ENCODE measurements at regions not wholly inside any gene's neighbourhood (a gene's known extent, or its start where the extent isn't known, plus 50 kb on each side); places are given as distances from the start of the nearest gene placed in this dataset.

DNA sequence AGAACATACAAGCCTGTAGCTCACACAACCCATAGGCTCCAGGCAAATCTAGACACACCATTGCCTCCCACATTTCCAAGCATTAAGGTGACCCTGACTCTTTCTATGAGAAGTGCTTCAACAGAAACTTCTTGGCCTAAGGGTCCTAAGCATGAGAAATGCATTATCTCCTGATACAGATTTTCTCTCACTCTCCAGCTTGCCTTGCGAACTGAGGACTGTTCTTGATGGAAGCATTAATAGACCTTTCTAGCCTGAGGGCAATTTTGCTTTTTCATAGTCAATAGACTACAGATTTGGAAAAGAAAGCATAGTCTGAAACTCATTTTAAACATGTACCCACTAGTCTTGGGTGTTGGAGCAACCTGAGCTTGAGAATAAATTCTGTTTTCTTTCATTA lies 1801.3 kb upstream of the PCDH7 start:
- WGBS (ENCODE audit: insufficient coverage, insufficient replicate concordance, low lambda C conversion rate, missing lambda C conversion rate): 0% methylated on average over 1 of the region's 1 CpG
- H2AFZ ChIP-seq (ENCODE audit: control insufficient read depth, low read depth, low read length): no peak overlapping the region
- no peaks in the 10 kb centered on the region for H3K9me3 ChIP-seq (replicated peaks; ENCODE audit: control insufficient read depth, insufficient read depth, low read length)
- H3K9ac ChIP-seq (ENCODE audit: control insufficient read depth, insufficient read depth, low read length): no peak overlapping the region
- H3K4me1 ChIP-seq (ENCODE audit: control insufficient read depth, insufficient read depth, low read length): no peaks in the 10 kb centered on the region
- H3K4me3 ChIP-seq: no peak overlapping the region
- no TSS peak for BruUV-seq (replicated peaks)
- intact Hi-C loops (cut with micrococcal nuclease; ENCODE audit: unreplicated experiment) (no loop called here), in situ Hi-C loops (cut with MboI) (no loop called here)
- ChIA-PET CTCF (interaction anchor here (1.2 kb wide), 1 partner anchor 48 kb away, joined by 3 read pairs; no protein-coding TSS in a partner anchor), POLR2A (no interaction called here), RAD21 (ENCODE audit: unreplicated experiment) (no interaction called here), SMC1A (ENCODE audit: uncharacterized antibody, unreplicated experiment) (no interaction called here)
- H3K79me2 ChIP-seq (ENCODE audit: control insufficient read depth, insufficient read depth, low read length): no peaks in the 10 kb centered on the region
- FAIRE-seq (no peak), ATAC-seq (no peak), DNase-seq (ENCODE audit: low read depth, low spot score) (no peak)
- no peak overlapping the region for H3K4me2 ChIP-seq (ENCODE audit: control insufficient read depth, insufficient read depth)
- no peak overlapping the region for H3K27ac ChIP-seq (ENCODE audit: control insufficient read depth, insufficient read depth)
- no peaks in the 10 kb centered on the region for H3K27me3 ChIP-seq (replicated peaks in 1 of 2; ENCODE audit: control insufficient read depth in 2 of 2, insufficient read depth in 2 of 2, low read length in 1 of 2)
- no peaks in the 10 kb centered on the region for H3K36me3 ChIP-seq (ENCODE audit: control insufficient read depth in 2 of 2, insufficient read depth in 2 of 2, low read length in 1 of 2)
- no peaks in the 10 kb centered on the region for H4K20me1 ChIP-seq (ENCODE audit: control insufficient read depth, insufficient read depth)
- TF ChIP-seq IRF4 (IDR thresholded peaks at IDR 0.05; ENCODE audit: low read depth, low read length) (no peak), ZNF384 (IDR thresholded peaks at IDR 0.05; ENCODE audit: borderline replicate concordance, low read depth, low read length) (no peak), MYB (IDR thresholded peaks at IDR 0.05; ENCODE audit: borderline replicate concordance, low read depth, low read length) (no peak), ASH2L (IDR thresholded peaks at IDR 0.05; ENCODE audit: borderline replicate concordance, low read depth) (no peak), KAT2A (conservative IDR thresholded peaks at IDR 0.05; ENCODE audit: control insufficient read depth, low read depth, low read length) (no peak), PAX5 (IDR thresholded peaks at IDR 0.05; ENCODE audit: borderline replicate concordance, low read depth, low read length) (no peak), JUND (IDR thresholded peaks at IDR 0.05; ENCODE audit: low read depth, low read length) (no peak), TARDBP (IDR thresholded peaks at IDR 0.05; ENCODE audit: borderline replicate concordance) (no peak), ZZZ3 (IDR thresholded peaks at IDR 0.05; ENCODE audit: control insufficient read depth, insufficient read length, low read depth) (no peak), MTA2 (IDR thresholded peaks at IDR 0.05; ENCODE audit: low read depth) (no peak)
- TF ChIP-seq, protein P1, sequence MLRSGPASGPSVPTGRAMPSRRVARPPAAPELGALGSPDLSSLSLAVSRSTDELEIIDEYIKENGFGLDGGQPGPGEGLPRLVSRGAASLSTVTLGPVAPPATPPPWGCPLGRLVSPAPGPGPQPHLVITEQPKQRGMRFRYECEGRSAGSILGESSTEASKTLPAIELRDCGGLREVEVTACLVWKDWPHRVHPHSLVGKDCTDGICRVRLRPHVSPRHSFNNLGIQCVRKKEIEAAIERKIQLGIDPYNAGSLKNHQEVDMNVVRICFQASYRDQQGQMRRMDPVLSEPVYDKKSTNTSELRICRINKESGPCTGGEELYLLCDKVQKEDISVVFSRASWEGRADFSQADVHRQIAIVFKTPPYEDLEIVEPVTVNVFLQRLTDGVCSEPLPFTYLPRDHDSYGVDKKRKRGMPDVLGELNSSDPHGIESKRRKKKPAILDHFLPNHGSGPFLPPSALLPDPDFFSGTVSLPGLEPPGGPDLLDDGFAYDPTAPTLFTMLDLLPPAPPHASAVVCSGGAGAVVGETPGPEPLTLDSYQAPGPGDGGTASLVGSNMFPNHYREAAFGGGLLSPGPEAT (IDR thresholded peaks at IDR 0.05; ENCODE audit: low read depth): no peak
- TF ChIP-seq, protein P2, sequence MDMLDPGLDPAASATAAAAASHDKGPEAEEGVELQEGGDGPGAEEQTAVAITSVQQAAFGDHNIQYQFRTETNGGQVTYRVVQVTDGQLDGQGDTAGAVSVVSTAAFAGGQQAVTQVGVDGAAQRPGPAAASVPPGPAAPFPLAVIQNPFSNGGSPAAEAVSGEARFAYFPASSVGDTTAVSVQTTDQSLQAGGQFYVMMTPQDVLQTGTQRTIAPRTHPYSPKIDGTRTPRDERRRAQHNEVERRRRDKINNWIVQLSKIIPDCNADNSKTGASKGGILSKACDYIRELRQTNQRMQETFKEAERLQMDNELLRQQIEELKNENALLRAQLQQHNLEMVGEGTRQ (IDR thresholded peaks at IDR 0.05; ENCODE audit: borderline replicate concordance, low read depth, low read length): no peak
- TF ChIP-seq, protein P3, sequence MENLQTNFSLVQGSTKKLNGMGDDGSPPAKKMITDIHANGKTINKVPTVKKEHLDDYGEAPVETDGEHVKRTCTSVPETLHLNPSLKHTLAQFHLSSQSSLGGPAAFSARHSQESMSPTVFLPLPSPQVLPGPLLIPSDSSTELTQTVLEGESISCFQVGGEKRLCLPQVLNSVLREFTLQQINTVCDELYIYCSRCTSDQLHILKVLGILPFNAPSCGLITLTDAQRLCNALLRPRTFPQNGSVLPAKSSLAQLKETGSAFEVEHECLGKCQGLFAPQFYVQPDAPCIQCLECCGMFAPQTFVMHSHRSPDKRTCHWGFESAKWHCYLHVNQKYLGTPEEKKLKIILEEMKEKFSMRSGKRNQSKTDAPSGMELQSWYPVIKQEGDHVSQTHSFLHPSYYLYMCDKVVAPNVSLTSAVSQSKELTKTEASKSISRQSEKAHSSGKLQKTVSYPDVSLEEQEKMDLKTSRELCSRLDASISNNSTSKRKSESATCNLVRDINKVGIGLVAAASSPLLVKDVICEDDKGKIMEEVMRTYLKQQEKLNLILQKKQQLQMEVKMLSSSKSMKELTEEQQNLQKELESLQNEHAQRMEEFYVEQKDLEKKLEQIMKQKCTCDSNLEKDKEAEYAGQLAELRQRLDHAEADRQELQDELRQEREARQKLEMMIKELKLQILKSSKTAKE (IDR thresholded peaks at IDR 0.05; ENCODE audit: low read depth, poor library complexity, severe bottlenecking): no peak
- TF ChIP-seq, protein P4, sequence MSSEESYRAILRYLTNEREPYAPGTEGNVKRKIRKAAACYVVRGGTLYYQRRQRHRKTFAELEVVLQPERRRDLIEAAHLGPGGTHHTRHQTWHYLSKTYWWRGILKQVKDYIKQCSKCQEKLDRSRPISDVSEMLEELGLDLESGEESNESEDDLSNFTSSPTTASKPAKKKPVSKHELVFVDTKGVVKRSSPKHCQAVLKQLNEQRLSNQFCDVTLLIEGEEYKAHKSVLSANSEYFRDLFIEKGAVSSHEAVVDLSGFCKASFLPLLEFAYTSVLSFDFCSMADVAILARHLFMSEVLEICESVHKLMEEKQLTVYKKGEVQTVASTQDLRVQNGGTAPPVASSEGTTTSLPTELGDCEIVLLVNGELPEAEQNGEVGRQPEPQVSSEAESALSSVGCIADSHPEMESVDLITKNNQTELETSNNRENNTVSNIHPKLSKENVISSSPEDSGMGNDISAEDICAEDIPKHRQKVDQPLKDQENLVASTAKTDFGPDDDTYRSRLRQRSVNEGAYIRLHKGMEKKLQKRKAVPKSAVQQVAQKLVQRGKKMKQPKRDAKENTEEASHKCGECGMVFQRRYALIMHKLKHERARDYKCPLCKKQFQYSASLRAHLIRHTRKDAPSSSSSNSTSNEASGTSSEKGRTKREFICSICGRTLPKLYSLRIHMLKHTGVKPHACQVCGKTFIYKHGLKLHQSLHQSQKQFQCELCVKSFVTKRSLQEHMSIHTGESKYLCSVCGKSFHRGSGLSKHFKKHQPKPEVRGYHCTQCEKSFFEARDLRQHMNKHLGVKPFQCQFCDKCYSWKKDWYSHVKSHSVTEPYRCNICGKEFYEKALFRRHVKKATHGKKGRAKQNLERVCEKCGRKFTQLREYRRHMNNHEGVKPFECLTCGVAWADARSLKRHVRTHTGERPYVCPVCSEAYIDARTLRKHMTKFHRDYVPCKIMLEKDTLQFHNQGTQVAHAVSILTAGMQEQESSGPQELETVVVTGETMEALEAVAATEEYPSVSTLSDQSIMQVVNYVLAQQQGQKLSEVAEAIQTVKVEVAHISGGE (CRISPR knock-in tag; IDR thresholded peaks at IDR 0.05): no peak
- TF ChIP-seq, protein P5, sequence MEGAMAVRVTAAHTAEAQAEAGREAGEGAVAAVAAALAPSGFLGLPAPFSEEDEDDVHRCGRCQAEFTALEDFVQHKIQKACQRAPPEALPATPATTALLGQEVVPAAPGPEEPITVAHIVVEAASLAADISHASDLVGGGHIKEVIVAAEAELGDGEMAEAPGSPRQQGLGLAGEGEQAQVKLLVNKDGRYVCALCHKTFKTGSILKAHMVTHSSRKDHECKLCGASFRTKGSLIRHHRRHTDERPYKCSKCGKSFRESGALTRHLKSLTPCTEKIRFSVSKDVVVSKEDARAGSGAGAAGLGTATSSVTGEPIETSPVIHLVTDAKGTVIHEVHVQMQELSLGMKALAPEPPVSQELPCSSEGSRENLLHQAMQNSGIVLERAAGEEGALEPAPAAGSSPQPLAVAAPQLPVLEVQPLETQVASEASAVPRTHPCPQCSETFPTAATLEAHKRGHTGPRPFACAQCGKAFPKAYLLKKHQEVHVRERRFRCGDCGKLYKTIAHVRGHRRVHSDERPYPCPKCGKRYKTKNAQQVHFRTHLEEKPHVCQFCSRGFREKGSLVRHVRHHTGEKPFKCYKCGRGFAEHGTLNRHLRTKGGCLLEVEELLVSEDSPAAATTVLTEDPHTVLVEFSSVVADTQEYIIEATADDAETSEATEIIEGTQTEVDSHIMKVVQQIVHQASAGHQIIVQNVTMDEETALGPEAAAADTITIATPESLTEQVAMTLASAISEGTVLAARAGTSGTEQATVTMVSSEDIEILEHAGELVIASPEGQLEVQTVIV (IDR thresholded peaks at IDR 0.05; ENCODE audit: borderline replicate concordance, partially characterized antibody): no peak

Measured in GM12878 (cell line).